ENCODE measurements at regions not wholly inside any gene's neighbourhood (a gene's known extent, or its start where the extent isn't known, plus 50 kb on each side); places are given as distances from the start of the nearest gene placed in this dataset.

- 14% methylated on average over 12 of the region's 12 CpGs for WGBS (ENCODE audit: insufficient coverage, low coverage, missing lambda C conversion rate)
- no peaks in the 10 kb centered on the region for H3K36me3 ChIP-seq (ENCODE audit: control insufficient read depth, insufficient read depth, low read length)
- FAIRE-seq: no peak
- H3K27ac ChIP-seq (ENCODE audit: extremely low read depth, low read depth, low read length): no peak overlapping the region
- intact Hi-C loops (cut with micrococcal nuclease) (no loop called here), in situ Hi-C loops (cut with MboI) (no loop called here)
- H3K4me2 ChIP-seq (ENCODE audit: insufficient read depth, low read length): no peak overlapping the region
- TF ChIP-seq REST (IDR thresholded peaks at IDR 0.05; ENCODE audit: borderline replicate concordance) (no peak), REST (CRISPR knock-in tag; IDR thresholded peaks at IDR 0.05; ENCODE audit: low read depth) (no peak), SP2 (IDR thresholded peaks at IDR 0.05; ENCODE audit: extremely low read depth, low read depth, low read length, poor library complexity, severe bottlenecking) (no peak), GTF2E2 (tag; IDR thresholded peaks at IDR 0.05) (no peak), ZNF583 (CRISPR knock-in tag; IDR thresholded peaks at IDR 0.05) (no peak)
- H3K4me3 ChIP-seq: no peak overlapping the region
- no peak for ATAC-seq
- no peaks in the 10 kb centered on the region for H3K79me2 ChIP-seq (ENCODE audit: control insufficient read depth, insufficient read depth, low read length)
- no peaks in the 10 kb centered on the region for H4K20me1 ChIP-seq (replicated peaks; ENCODE audit: control insufficient read depth, insufficient read depth, low read length)
- DNase-seq (ENCODE audit: extremely low read depth in 1 of 4, low spot score in 3 of 4): no peak
- ChIA-PET CTCF (ENCODE audit: low intra/inter-chr PET ratio) (no interaction called here), POLR2A (interaction anchor here (0.5 to 1.4 kb wide), 4 partner anchors 10 to 918 kb away, joined by 3 read pairs; no protein-coding TSS in a partner anchor)
- H3K9ac ChIP-seq (ENCODE audit: insufficient read depth in 1 of 2, low read depth in 2 of 2, low read length in 2 of 2): no peak overlapping the region
- no TSS peak for BruUV-seq (replicated peaks)
- peaks cover 27 to 47% of the 10 kb centered on the region in 2 experiments for H3K27me3 ChIP-seq (ENCODE audit: control insufficient read depth in 2 of 2, insufficient read depth in 2 of 2, low read length in 2 of 2)
- no peaks in the 10 kb centered on the region for H3K9me1 ChIP-seq (ENCODE audit: control insufficient read depth, insufficient read depth, low read length)
- H3K9me3 ChIP-seq (replicated peaks; ENCODE audit: control insufficient read depth, insufficient read depth, low read depth, low read length): no peaks in the 10 kb centered on the region
- no peaks in the 10 kb centered on the region for H3K4me1 ChIP-seq (replicated peaks in 1 of 2; ENCODE audit: control insufficient read depth in 2 of 2, insufficient read depth in 2 of 2, low read length in 2 of 2)
- H2AFZ ChIP-seq (ENCODE audit: low read depth, low read length): no peak overlapping the region
Observed at GRCh38 chr2:101638181-101638711, 59.3 kb upstream of the MAP4K4 start.
